ENCODE measurements at regions not wholly inside any gene's neighbourhood (a gene's known extent, or its start where the extent isn't known, plus 50 kb on each side); places are given as distances from the start of the nearest gene placed in this dataset.

- in situ Hi-C loops (cut with MboI; ENCODE audit: low sequenced_read_pairs) (no loop called here), intact Hi-C loops (cut with micrococcal nuclease) (no loop called here), dilution Hi-C loops (cut with HindIII; ENCODE audit: low sequenced_read_pairs, unreplicated experiment) (no loop called here)
- ChIA-PET CTCF (no interaction called here), POLR2A (ENCODE audit: unreplicated experiment) (no interaction called here)
- no peaks in the 10 kb centered on the region for H3K36me3 ChIP-seq (ENCODE audit: control insufficient read depth, insufficient read depth, low read length)
- no peak overlapping the region for H2BK120ac ChIP-seq (ENCODE audit: low read depth, low read length)
- no peak overlapping the region for H3K23ac ChIP-seq (ENCODE audit: low read depth, low read length)
- no peaks in the 10 kb centered on the region for H3K27me3 ChIP-seq (ENCODE audit: control insufficient read depth, insufficient read depth, low read length)
- no peak overlapping the region for H4K5ac ChIP-seq (ENCODE audit: low read depth, low read length)
- no peak overlapping the region for H2BK15ac ChIP-seq (ENCODE audit: low read depth, low read length)
- no TSS peak for BruUV-seq (replicated peaks)
- no peaks in the 10 kb centered on the region for H4K20me1 ChIP-seq (ENCODE audit: insufficient read depth, low read length)
- ATAC-seq (ENCODE audit: low read depth) = no peak
- no peak overlapping the region for H2AK5ac ChIP-seq (ENCODE audit: low read depth, low read length)
- no peak overlapping the region for H3K56ac ChIP-seq (ENCODE audit: extremely low read depth, insufficient read depth, low read length)
- H2AFZ ChIP-seq (replicated peaks; ENCODE audit: low read length, poor library complexity) = no peak overlapping the region
- H2BK20ac ChIP-seq (ENCODE audit: low read depth, low read length) = no peak overlapping the region
- H3K9me3 ChIP-seq (ENCODE audit: control insufficient read depth, insufficient read depth, low read length) = peaks cover 36% of the 10 kb centered on the region
- no peak overlapping the region for H3K27ac ChIP-seq (ENCODE audit: insufficient read depth, low read length)
- no CpG with 5 or more reads among the region's 9 CpGs for WGBS, 2 experiments (ENCODE audit: extremely low coverage in 2 of 2, insufficient read length in 1 of 2)
- H3K14ac ChIP-seq (replicated peaks; ENCODE audit: low read depth, low read length) = no peak overlapping the region
- H4K91ac ChIP-seq (ENCODE audit: insufficient read depth, low read depth, low read length) = no peak overlapping the region
- no peak overlapping the region for H3K4ac ChIP-seq (ENCODE audit: low read depth, low read length)
- no peak overlapping the region for H3K4me3 ChIP-seq (ENCODE audit: insufficient read depth, low read depth, low read length)
- no peak for TF ChIP-seq MAFK (IDR thresholded peaks at IDR 0.05; ENCODE audit: low read depth, low read length)
- TF ChIP-seq ELK1 (IDR thresholded peaks at IDR 0.05; ENCODE audit: borderline replicate concordance, low read depth, low read length) = no peak
- no peak for TF ChIP-seq MXI1 (IDR thresholded peaks at IDR 0.05; ENCODE audit: borderline replicate concordance, low read depth, low read length)
- no peak for TF ChIP-seq NFE2L2 (IDR thresholded peaks at IDR 0.05; ENCODE audit: low read depth, low read length)
- TF ChIP-seq CTCF (conservative IDR thresholded peaks at IDR 0.05; ENCODE audit: low read depth, low read length) = no peak
- H3K9ac ChIP-seq (ENCODE audit: low read depth, low read length) = no peak overlapping the region
- no peak overlapping the region for H3K4me2 ChIP-seq (ENCODE audit: low read depth, low read length)
- no peak overlapping the region for H3K18ac ChIP-seq (ENCODE audit: low read depth, low read length)
- no peak overlapping the region for H2AK9ac ChIP-seq (replicated peaks; ENCODE audit: low read depth, low read length, poor library complexity)
- no peaks in the 10 kb centered on the region for H3K9me1 ChIP-seq (ENCODE audit: insufficient read depth, low read length)
- H4K8ac ChIP-seq (ENCODE audit: low read depth in 2 of 2, low read length in 2 of 2) = no peak overlapping the region
- H3K79me1 ChIP-seq (ENCODE audit: low read depth in 1 of 2, low read length in 2 of 2) = no peaks in the 10 kb centered on the region
- no peak overlapping the region for H2BK5ac ChIP-seq (ENCODE audit: low read depth, low read length, poor library complexity, severe bottlenecking)
- no peaks in the 10 kb centered on the region for H3K4me1 ChIP-seq (ENCODE audit: control insufficient read depth, insufficient read depth, low read length)
- no peak for DNase-seq
Measured at GRCh38 chr14:97946641-97947040, 1149.5 kb downstream of the VRK1 start.

All from IMR-90 (cell line).